ENCODE measurements at regions not wholly inside any gene's neighbourhood (a gene's known extent, or its start where the extent isn't known, plus 50 kb on each side); places are given as distances from the start of the nearest gene placed in this dataset.
A peak's percentile ranks its signal among the peaks of the same experiment; 100 is the strongest.

GRCh38 chr16:79863128-79864031 is 262.8 kb upstream of the MAF start:
- H3K9ac ChIP-seq (ENCODE audit: low read depth, low read length, poor library complexity, severe bottlenecking): no peak overlapping the region
- no peaks in the 10 kb centered on the region for H3K36me3 ChIP-seq (ENCODE audit: insufficient read depth, low read length)
- H3K4me1 ChIP-seq (ENCODE audit: insufficient read depth, low read length, poor library complexity, severe bottlenecking): peaks cover 55% of the 10 kb centered on the region
- H3K9me3 ChIP-seq (ENCODE audit: insufficient read depth, low read depth, low read length): no peaks in the 10 kb centered on the region
- no peaks in the 10 kb centered on the region for H3K79me2 ChIP-seq (ENCODE audit: insufficient read depth, low read length)
- no peaks in the 10 kb centered on the region for H3K9me2 ChIP-seq (replicated peaks; ENCODE audit: low read depth, low read length)
- H3F3A ChIP-seq (ENCODE audit: low read depth): peaks cover 5% of the 10 kb centered on the region
- peak overlapping the region; percentile 31 for H3K4me3 ChIP-seq (ENCODE audit: low read length, poor library complexity, severe bottlenecking)
- H3K27me3 ChIP-seq (ENCODE audit: insufficient read depth, low read length, poor library complexity, severe bottlenecking): no peaks in the 10 kb centered on the region
- peak overlapping the region; percentile 86 for H3K4me2 ChIP-seq (ENCODE audit: low read depth, low read length, poor library complexity, severe bottlenecking)
- H2AFZ ChIP-seq (ENCODE audit: low read length): no peak overlapping the region
- TF ChIP-seq EZH2phosphoT487 (IDR thresholded peaks at IDR 0.05; ENCODE audit: borderline replicate concordance) (no peak), CTCF (conservative IDR thresholded peaks at IDR 0.05; ENCODE audit: low read length) (no peak)
- H4K20me1 ChIP-seq (ENCODE audit: insufficient read depth, low read length, poor library complexity, severe bottlenecking): no peaks in the 10 kb centered on the region

- Histone ChIP-seq H3K4me1 (ENCODE audit: insufficient read depth, low read length, poor library complexity, severe bottlenecking) (peaks cover 55% of the 10 kb centered on the region), H3K27me3 (ENCODE audit: insufficient read depth, low read length, poor library complexity, severe bottlenecking) (no peaks in the 10 kb centered on the region), H4K20me1 (ENCODE audit: insufficient read depth, low read length, poor library complexity, severe bottlenecking) (no peaks in the 10 kb centered on the region), H3K9me3 (ENCODE audit: insufficient read depth, low read depth, low read length) (no peaks in the 10 kb centered on the region), H3K79me2 (ENCODE audit: insufficient read depth, low read length) (no peaks in the 10 kb centered on the region), H3K36me3 (ENCODE audit: insufficient read depth, low read length) (no peaks in the 10 kb centered on the region), H2AFZ (ENCODE audit: low read length) (no peak overlapping the region), H3K9ac (ENCODE audit: low read depth, low read length, poor library complexity, severe bottlenecking) (no peak overlapping the region), H3K9me2 (replicated peaks; ENCODE audit: low read depth, low read length) (no peaks in the 10 kb centered on the region), H3K4me2 (ENCODE audit: low read depth, low read length, poor library complexity, severe bottlenecking) (no peak overlapping the region), H3F3A (ENCODE audit: low read depth) (peaks cover 5% of the 10 kb centered on the region), H3K4me3 (ENCODE audit: low read length, poor library complexity, severe bottlenecking) (no peak overlapping the region)
- TF ChIP-seq CTCF (conservative IDR thresholded peaks at IDR 0.05; ENCODE audit: low read length) (no peak), EZH2phosphoT487 (IDR thresholded peaks at IDR 0.05; ENCODE audit: borderline replicate concordance) (no peak)
These were observed 262.1 kb upstream of the MAF start for GRCh38 chr16:79862601-79863000.

- Histone ChIP-seq H3K36me3 (ENCODE audit: insufficient read depth, low read length) (no peaks in the 10 kb centered on the region), H4K20me1 (ENCODE audit: insufficient read depth, low read length, poor library complexity, severe bottlenecking) (no peaks in the 10 kb centered on the region), H3K9me2 (replicated peaks; ENCODE audit: low read depth, low read length) (no peaks in the 10 kb centered on the region), H3K79me2 (ENCODE audit: insufficient read depth, low read length) (no peaks in the 10 kb centered on the region), H3K4me3 (ENCODE audit: low read length, poor library complexity, severe bottlenecking) (no peak overlapping the region), H3K4me1 (ENCODE audit: insufficient read depth, low read length, poor library complexity, severe bottlenecking) (peaks cover 17% of the 10 kb centered on the region), H3K9ac (ENCODE audit: low read depth, low read length, poor library complexity, severe bottlenecking) (no peak overlapping the region), H3K4me2 (ENCODE audit: low read depth, low read length, poor library complexity, severe bottlenecking) (no peak overlapping the region), H3F3A (ENCODE audit: low read depth) (no peaks in the 10 kb centered on the region), H3K27me3 (ENCODE audit: insufficient read depth, low read length, poor library complexity, severe bottlenecking) (no peaks in the 10 kb centered on the region), H2AFZ (ENCODE audit: low read length) (no peak overlapping the region), H3K9me3 (ENCODE audit: insufficient read depth, low read depth, low read length) (peaks cover 11% of the 10 kb centered on the region)
- TF ChIP-seq CTCF (conservative IDR thresholded peaks at IDR 0.05; ENCODE audit: low read length) (no peak), EZH2phosphoT487 (IDR thresholded peaks at IDR 0.05; ENCODE audit: borderline replicate concordance) (no peak)
These were observed 256.0 kb upstream of the MAF start for GRCh38 chr16:79856581-79856980.
